Heart left ventricle (tissue), 16 donors: ENCODE measurements at regions not wholly inside any gene's neighbourhood (a gene's known extent, or its start where the extent isn't known, plus 50 kb on each side); places are given as distances from the start of the nearest gene placed in this dataset.

Experiments
- ATAC-seq, 4 donors: fragments of 200-7000 bp; cut with Tn5 transposase; one replicate each; pipeline ENCODE4 v1.9.1; 2020 to 2022; ENCODE audit warnings: moderate library complexity in 4 of 4, mild to moderate bottlenecking in 3 of 4, moderate number of reproducible peaks in 1 of 4
- DNase-seq, 5 donors: peaks; one replicate each; pipeline ENCODE4 v3.0.0-alpha.2; 2020
- H3K27ac ChIP-seq, 12 donors: fragments of 200-600 bp; sonication (generic) in 4 of 12; one replicate each; pipeline versions ENCODE4 v1.5.0 to v1.8.0; 2016 to 2022; ENCODE audit warnings: mild to moderate bottlenecking in 2 of 12
- H3K27me3 ChIP-seq, 9 donors: fragments of 200-600 bp; sonication (generic) in 2 of 9; one replicate each; pipeline versions ENCODE4 v1.5.1 to v1.8.0; 2016 to 2022; ENCODE audit warnings: mild to moderate bottlenecking in 3 of 9
- H3K36me3 ChIP-seq, 9 donors: fragments of 200-600 bp; sonication (generic) in 2 of 9; one replicate each; pipeline versions ENCODE4 v1.5.0 to v1.8.0; 2018 to 2022; ENCODE audit warnings: mild to moderate bottlenecking in 2 of 9
- H3K4me1 ChIP-seq, 12 donors: fragments of 200-600 bp; sonication (generic) in 4 of 12; one replicate each; pipeline versions ENCODE4 v1.5.0 to v1.8.0; 2016 to 2022; ENCODE audit warnings: mild to moderate bottlenecking in 3 of 12
- H3K4me3 ChIP-seq, 12 donors: fragments of 200-600 bp; sonication (generic) in 4 of 12; one replicate each; pipeline versions ENCODE4 v1.5.0 to v1.8.0; 2017 to 2022; ENCODE audit warnings: mild to moderate bottlenecking in 9 of 12, moderate library complexity in 4 of 12
- H3K9me3 ChIP-seq, 12 donors: fragments of 200-600 bp; sonication (generic) in 4 of 12; one replicate each; pipeline versions ENCODE4 v1.5.0 to v1.8.0; 2016 to 2022; ENCODE audit warnings: mild to moderate bottlenecking in 1 of 12
- CTCF ChIP-seq, 12 donors: fragments of 200-600 bp; sonication (generic) in 4 of 12; IDR thresholded peaks; one replicate each; pipeline versions ENCODE4 v1.5.0 to v1.8.0; 2018 to 2022; ENCODE audit warnings: antibody characterized with exemption in 12 of 12, mild to moderate bottlenecking in 5 of 12
- POLR2A ChIP-seq, 2 donors: fragments of 450-650 bp; IDR thresholded peaks; one replicate each; pipeline ENCODE4 v1.6.1; 2017; ENCODE audit warnings: antibody characterized with exemption in 2 of 2, mild to moderate bottlenecking in 2 of 2, moderate library complexity in 2 of 2
- WGBS, 4 donors: extraction: QIAGEN DNeasy Blood & Tissue Kit in 2 of 4; methylation state at CpG; one replicate each; pipeline versions ENCODE4 v1.1.5 to v1.1.7; 2013 to 2018; 5-methylcytosine and 5-hydroxymethylcytosine counted together
- intact Hi-C, 10 donors: fragments of 100-400 bp; cut with DNase I; formaldehyde crosslinking; loops; one replicate each; pipeline versions ENCODE4 v1.11.1 to v1.14.2; 2022
- donor health status: ischemic (EF 13 %, LVEDD 7.1; RV severe dilation, severe dysfunction).
- donor health status: healthy with polysubstance abuse.
- donor health status: DM: no; HTN: yes; CAD: no.
- donor health status: DM: no; HTN: no; CAD: no.
- donor health status: ischemic (EF 25% LVEDD 6.9; RV normal size, moderate dysfunction).
- donor health status: ischemic (EF 25% LVEDD 5.7; RV mildly dilated, moderate dysfunction).
- donor health status: healthy.
- donor health status: DM: yes; HTN: yes; CAD: no.
- donor health status: ischemic (EF 35%, LVEDD 5.7; RV mildly dilated, moderate dysfunction).
- donor health status: nonischemic (EF 11% LVEDD 7.7; RV severe dilation, severe dysfunction).
- donor health status: DM: yes; HTN: yes; CAD: no.
- donor health status: PGD.
- donor health status: ischemic (EF 29% LVEDD 5.4; RV normal size, mild dysfunction).
- donor health status: nonischemic (EF 23%, LVEDD 6.1; RV moderate dilation, normal function).

GRCh38 chr18:60861575-60861974, 471.7 kb upstream of the CDH20 start:
- Histone ChIP-seq H3K27ac (no peak overlapping the region), H3K36me3 (no peaks in the 10 kb centered on the region), H3K9me3 (no peaks in the 10 kb centered on the region), H3K27me3 (no peaks in the 10 kb centered on the region), H3K4me3 (no peak overlapping the region), H3K4me1 (no peaks in the 10 kb centered on the region)
- TF ChIP-seq POLR2A (IDR thresholded peaks at IDR 0.05) (no peak), CTCF (IDR thresholded peaks at IDR 0.05) (no peak)
- ATAC-seq, result no peak
- no peak for DNase-seq
- intact Hi-C loops, result no loop called here

- ATAC-seq (no peak), DNase-seq (no peak)
- no peaks in the 10 kb centered on the region for H3K9me3 ChIP-seq
- intact Hi-C loops, result no loop called here
- no peaks in the 10 kb centered on the region for H3K4me1 ChIP-seq
- 89 to 94% (median 92%) methylated on average over 3 of the region's 3 CpGs for WGBS, 4 donors
- H3K27ac ChIP-seq, result no peak overlapping the region
- H3K4me3 ChIP-seq, result no peak overlapping the region
- TF ChIP-seq CTCF (IDR thresholded peaks at IDR 0.05) (no peak), POLR2A (IDR thresholded peaks at IDR 0.05) (no peak)
- no peaks in the 10 kb centered on the region for H3K36me3 ChIP-seq
- H3K27me3 ChIP-seq, result no peaks in the 10 kb centered on the region
Measured at GRCh38 chr18:60862988-60863387, 470.2 kb upstream of the CDH20 start.

GRCh38 chr18:60865801-60866200, 467.4 kb upstream of the CDH20 start:
- TF ChIP-seq CTCF (IDR thresholded peaks at IDR 0.05) (no peak), POLR2A (IDR thresholded peaks at IDR 0.05) (no peak)
- no peak for DNase-seq
- Histone ChIP-seq H3K4me1 (no peaks in the 10 kb centered on the region), H3K36me3 (no peaks in the 10 kb centered on the region), H3K27ac (no peak overlapping the region), H3K27me3 (no peaks in the 10 kb centered on the region), H3K4me3 (no peak overlapping the region), H3K9me3 (no peaks in the 10 kb centered on the region)
- intact Hi-C loops, result no loop called here
- WGBS, 4 donors, result 33 to 46% (median 39%) methylated on average over 2 of the region's 2 CpGs
- no peak for ATAC-seq

- H3K27me3 ChIP-seq, result no peaks in the 10 kb centered on the region
- WGBS, 4 donors, result 60 to 75% (median 68%) methylated on average over 2 of the region's 2 CpGs
- ATAC-seq, result no peak
- intact Hi-C loops, result no loop called here
- H3K4me1 ChIP-seq, result no peaks in the 10 kb centered on the region
- H3K4me3 ChIP-seq, result no peak overlapping the region
- TF ChIP-seq POLR2A (IDR thresholded peaks at IDR 0.05), result no peak
- no peak for TF ChIP-seq CTCF (IDR thresholded peaks at IDR 0.05)
- H3K27ac ChIP-seq, result no peak overlapping the region
- no peaks in the 10 kb centered on the region for H3K9me3 ChIP-seq
- DNase-seq, result no peak
- no peaks in the 10 kb centered on the region for H3K36me3 ChIP-seq
Measured at GRCh38 chr18:60870261-60871153, 462.7 kb upstream of the CDH20 start.
